GM18951 (cell line): ENCODE measurements at regions not wholly inside any gene's neighbourhood (a gene's known extent, or its start where the extent isn't known, plus 50 kb on each side); places are given as distances from the start of the nearest gene placed in this dataset.

Experiments used
- POLR2A ChIP-seq: IDR thresholded peaks from 4 replicates; pipeline ENCODE4 v1.6.1; 2011; ENCODE audit warnings: mild to moderate bottlenecking; ENCODE audit not compliant: insufficient read length, insufficient read depth; ENCODE audit errors: extremely low read depth
- in situ Hi-C: fragments of 300-500 bp; cut with MboI; formaldehyde crosslinking; loops from one replicate; pipeline ENCODE4 v1.12.0; 2022; ENCODE audit warnings: low sequenced_read_pairs, mixed read lengths, inconsistent platforms; ENCODE audit not compliant: unreplicated experiment

GRCh38 chr10:3619241-3619640 is 165.8 kb downstream of the KLF6 start:
- in situ Hi-C loops, result no loop called here
- no peak for TF ChIP-seq POLR2A

DNA sequence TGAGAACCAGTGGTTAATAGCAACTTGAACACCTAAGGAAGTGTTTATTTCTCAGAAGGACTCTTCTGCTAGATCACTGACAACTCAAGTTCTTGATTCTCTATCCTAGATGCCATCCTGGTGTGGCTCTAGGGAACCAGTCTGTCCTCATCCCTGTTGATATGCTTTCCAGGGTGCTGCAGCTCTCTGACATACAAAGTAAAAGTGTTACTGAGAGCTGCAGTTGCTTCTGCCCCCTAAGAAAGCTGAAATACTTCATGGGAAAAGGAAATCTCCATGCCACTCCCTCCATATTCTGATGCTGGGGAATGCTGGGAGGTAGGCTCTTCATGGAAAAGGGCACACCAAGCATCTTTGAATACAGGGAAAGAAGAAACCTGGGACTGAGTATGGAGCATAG is 168.1 kb downstream of the KLF6 start:
- TF ChIP-seq POLR2A, result no peak
- in situ Hi-C loops, result no loop called here

DNA sequence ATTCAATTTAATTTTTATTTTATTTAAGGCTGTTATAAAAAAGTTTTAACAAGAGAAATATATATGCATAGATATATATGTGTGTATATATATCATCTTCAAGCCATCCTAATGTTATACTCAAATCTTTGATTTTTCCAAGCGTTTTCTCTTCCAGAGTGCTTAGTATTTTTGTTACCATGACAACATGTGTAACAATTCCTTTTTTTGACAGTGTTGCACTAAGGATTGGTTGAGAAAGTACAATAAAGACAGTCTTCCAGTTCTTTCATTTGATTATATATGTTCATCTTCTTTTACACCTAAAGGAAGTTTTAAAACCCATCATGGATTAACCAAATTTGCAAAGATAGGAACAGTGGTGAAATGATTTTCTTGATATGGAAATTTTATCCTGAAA is 171.7 kb downstream of the KLF6 start:
- TF ChIP-seq POLR2A, result no peak
- in situ Hi-C loops, result no loop called here

DNA sequence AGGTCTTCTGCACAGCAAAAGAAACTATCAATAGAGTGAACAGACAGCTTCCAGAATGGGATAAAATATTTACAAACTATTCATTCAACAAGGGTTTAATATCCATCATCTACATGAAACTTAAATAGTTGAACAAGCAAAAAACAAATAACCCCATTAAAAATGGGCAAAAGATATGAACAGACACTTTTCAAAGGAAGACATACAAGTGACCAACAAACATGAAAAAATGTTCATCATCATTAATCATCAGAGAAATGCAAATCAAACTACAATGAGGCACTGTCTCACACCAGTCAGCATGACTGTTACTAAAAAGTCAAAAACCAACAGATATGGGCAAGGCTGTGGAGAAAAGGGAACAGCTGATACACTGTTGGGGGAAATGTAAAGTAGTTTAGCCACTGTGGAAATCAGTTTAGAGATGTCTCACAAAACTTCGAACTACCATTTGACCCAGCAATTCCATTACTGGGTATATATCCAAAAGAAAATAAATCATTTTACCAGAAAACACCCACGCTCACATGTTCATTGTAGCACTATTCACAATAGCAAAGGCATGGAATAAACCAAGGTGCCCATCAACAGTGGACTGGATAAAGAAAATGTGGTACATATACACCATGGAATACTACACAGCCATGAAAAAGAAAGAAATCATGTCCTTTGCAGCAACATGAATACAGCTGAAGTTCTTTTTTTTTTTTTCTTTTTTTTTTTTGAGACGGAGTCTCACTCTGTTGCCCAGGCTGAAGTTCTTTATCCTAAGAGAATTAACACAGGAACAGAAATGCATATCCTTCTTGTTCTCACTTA is 172.6 kb downstream of the KLF6 start:
- in situ Hi-C loops, result no loop called here
- TF ChIP-seq POLR2A, result no peak

DNA sequence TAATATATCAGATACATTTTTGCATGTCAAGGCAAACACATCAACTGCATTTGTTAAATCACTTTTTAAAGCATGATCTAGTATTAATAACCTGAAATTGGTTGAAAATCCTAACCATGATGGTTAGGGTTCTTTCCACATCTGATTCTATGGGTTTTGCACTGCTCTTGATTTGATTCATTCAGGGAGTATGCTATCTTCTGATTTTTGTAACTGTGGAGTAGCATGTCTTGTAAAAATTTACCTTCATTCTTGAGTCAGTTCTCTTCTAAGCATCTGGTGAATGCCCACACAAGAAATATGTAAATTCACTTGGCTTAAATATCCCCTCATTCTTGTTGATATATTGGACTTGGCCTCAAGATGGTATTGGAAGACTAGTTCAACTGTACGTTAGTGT is 178.7 kb downstream of the KLF6 start:
- no peak for TF ChIP-seq POLR2A
- in situ Hi-C loops, result no loop called here

- TF ChIP-seq POLR2A, result no peak
- in situ Hi-C loops, result no loop called here
Measured at GRCh38 chr10:3605882-3606281, 179.1 kb downstream of the KLF6 start.

DNA sequence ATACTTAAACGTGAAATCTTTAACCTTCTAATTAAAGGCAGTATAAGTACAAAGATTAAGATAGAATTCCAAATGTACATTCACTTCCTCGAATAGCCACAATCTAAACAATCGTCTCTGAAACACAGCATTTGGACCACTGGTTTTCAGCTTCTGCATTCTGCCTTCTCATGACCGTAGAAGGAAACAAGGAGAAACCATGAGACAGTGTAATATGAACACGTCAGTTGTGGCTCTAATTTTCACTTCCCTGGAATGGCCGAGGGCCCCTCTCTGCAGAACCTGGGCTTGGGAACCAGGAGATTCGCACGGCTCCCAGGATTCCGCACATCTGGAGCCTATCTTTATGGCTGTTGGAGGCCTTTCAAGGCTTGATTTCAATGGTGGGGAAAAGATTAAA is 189.3 kb downstream of the KLF6 start:
- TF ChIP-seq POLR2A, result no peak
- in situ Hi-C loops, result no loop called here

DNA sequence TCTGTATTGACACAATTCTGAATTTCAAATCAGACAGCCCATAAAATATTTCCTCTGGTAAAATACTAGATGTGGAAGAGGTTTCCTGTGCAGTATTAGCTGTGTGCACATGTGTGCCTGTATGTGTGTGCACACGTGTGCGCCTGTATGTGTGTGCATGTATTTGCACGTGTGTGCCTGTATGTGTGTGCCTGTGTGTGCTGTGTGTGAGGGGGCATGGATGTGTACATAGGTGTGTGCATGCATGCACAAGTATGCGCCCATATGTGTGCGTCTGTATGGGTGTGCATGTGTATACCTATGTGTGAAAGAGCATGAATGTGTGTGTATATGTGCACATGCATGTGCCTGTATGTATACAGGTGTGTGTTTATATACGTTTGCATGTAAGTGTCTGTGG is 191.4 kb downstream of the KLF6 start:
- no peak for TF ChIP-seq POLR2A
- in situ Hi-C loops, result no loop called here

DNA sequence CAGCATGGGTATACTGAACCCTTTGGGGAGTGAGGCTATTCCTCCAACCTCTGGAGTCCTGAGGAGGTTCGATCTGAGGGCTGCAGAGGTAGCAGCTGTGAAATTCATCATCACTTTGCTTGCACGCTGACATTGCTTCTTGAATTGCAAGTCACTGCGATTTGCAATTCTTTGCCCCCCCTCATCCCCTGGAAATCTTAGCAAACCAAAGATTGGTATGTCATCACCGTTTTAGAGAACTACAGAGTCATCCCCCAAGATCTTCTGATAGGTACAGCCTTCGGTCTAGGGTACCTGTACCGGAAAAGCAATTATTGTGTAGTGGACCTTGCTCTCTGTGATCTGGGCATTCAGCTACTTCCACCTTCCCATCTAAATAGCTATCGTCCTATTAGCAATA is 192.6 kb downstream of the KLF6 start:
- no peak for TF ChIP-seq POLR2A
- in situ Hi-C loops, result no loop called here

GRCh38 chr10:3588816-3589215 is 196.2 kb downstream of the KLF6 start:
- TF ChIP-seq POLR2A, result no peak
- in situ Hi-C loops, result no loop called here

GRCh38 chr10:3588346-3588745 is 196.7 kb downstream of the KLF6 start:
- no peak for TF ChIP-seq POLR2A
- in situ Hi-C loops, result no loop called here

DNA sequence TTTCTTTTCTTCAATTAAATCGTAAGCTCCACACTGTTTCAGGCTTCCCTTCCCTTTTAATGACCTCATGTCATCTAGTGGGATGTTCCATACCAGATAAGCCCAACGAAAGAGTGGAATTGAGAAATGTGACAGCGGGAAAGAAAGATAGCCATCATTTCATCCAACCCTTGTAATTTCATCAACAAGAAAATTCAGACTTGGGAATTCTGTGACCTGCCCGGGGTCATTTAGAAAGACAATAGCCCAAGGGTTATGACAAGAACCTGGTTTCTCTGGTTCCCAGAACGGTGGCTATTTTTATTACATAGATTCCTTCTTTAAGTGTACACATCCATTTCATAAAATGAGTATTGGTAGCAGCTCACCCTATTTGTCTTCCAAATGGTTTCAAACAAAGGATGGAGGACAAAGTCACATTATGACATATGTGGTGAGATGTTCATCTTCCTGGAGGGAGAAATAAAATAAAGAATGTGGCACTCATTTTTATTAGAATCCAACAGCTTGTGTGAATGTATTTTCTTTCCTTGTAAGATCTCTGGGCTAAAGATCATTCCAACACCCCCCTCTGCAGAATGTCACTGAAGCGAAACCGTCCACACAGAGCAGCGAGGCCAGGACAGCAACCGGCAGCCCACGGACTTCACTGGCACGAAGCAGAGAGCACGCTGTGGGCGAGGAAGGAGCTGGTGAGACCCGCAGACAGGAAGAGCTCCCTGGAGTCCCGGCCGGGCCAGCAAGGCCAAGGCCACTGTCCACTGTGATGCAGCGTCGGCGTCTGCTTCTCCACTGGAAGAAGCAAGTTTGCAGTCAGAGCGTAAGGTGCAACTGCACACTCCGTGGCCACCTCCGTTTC is 199.9 kb downstream of the KLF6 start:
- no peak for TF ChIP-seq POLR2A
- in situ Hi-C loops, result no loop called here

DNA sequence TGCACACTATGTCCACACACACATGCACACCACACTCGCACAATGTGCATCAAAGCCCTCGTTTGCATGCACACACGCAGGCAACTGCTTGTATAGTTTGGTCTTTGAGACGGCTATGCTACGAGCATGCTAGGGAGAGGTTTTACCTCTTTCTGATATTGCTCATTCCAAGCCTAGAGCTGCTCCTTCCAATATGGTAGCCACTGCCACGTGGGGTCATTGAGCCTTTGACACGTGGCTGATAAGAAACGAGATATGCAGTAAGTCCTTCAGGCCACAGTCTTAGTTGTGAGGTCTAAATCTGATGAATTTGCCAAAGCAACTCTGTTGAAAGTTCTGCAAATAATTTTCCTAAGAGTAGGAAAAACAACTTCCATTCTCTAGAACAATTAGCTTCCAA is 204.4 kb downstream of the KLF6 start:
- no peak for TF ChIP-seq POLR2A
- in situ Hi-C loops, result no loop called here

GRCh38 chr10:3579845-3580244 is 205.2 kb downstream of the KLF6 start:
- TF ChIP-seq POLR2A, result no peak
- in situ Hi-C loops, result no loop called here
